ENCODE measurements at regions not wholly inside any gene's neighbourhood (a gene's known extent, or its start where the extent isn't known, plus 50 kb on each side); places are given as distances from the start of the nearest gene placed in this dataset.

- no peaks in the 10 kb centered on the region for H3K27me3 ChIP-seq (ENCODE audit: control insufficient read depth in 1 of 2, insufficient read depth in 2 of 2, low read length in 2 of 2)
- ChIA-PET POLR2A (no interaction called here), CTCF (no interaction called here)
- no peak overlapping the region for H3K27ac Mint-ChIP-seq
- DNase-seq (no peak), ATAC-seq (ENCODE audit: poor library complexity) (no peak)
- H3K4me1 Mint-ChIP-seq (ENCODE audit: low read depth): no peaks in the 10 kb centered on the region
- H3K9me3 Mint-ChIP-seq: peaks cover 4% of the 10 kb centered on the region
- TF ChIP-seq CTCF (IDR thresholded peaks at IDR 0.05): no peak
- no peaks in the 10 kb centered on the region for H3K36me3 ChIP-seq (ENCODE audit: insufficient read depth, low read length)
- H3K4me1 ChIP-seq (ENCODE audit: insufficient read depth, low read length): no peaks in the 10 kb centered on the region
- H3K9me3 ChIP-seq (ENCODE audit: control insufficient read depth in 1 of 2, insufficient read depth in 1 of 2, low read length in 2 of 2): peaks cover 0 to 14% of the 10 kb centered on the region in 2 experiments
- no peaks in the 10 kb centered on the region for H3K27me3 Mint-ChIP-seq
- H3K4me3 ChIP-seq (ENCODE audit: low read length): no peak overlapping the region
- no peak overlapping the region for H3K4me3 Mint-ChIP-seq
- intact Hi-C loops (cut with DNase I, micrococcal nuclease): no loop called here
- no peak overlapping the region for H3K27ac ChIP-seq (ENCODE audit: low read depth in 1 of 2, low read length in 2 of 2)
- no peaks in the 10 kb centered on the region for H3K36me3 Mint-ChIP-seq (ENCODE audit: low read depth)
Observed at GRCh38 chr2:5368263-5368662, 323.9 kb upstream of the SOX11 start.

GRCh38 chr2:5369510-5369909, 322.7 kb upstream of the SOX11 start:
- H3K4me3 Mint-ChIP-seq: no peak overlapping the region
- CTCF ChIA-PET: no interaction called here
- POLR2A ChIA-PET: no interaction called here
- Histone ChIP-seq H3K27me3 (ENCODE audit: control insufficient read depth in 1 of 2, insufficient read depth in 2 of 2, low read length in 2 of 2) (no peaks in the 10 kb centered on the region), H3K27ac (ENCODE audit: low read depth in 1 of 2, low read length in 2 of 2) (no peak overlapping the region), H3K36me3 (ENCODE audit: insufficient read depth, low read length) (no peaks in the 10 kb centered on the region), H3K4me3 (ENCODE audit: low read length) (no peak overlapping the region), H3K9me3 (ENCODE audit: control insufficient read depth in 1 of 2, insufficient read depth in 1 of 2, low read length in 2 of 2) (peaks cover 0 to 11% of the 10 kb centered on the region in 2 experiments), H3K4me1 (ENCODE audit: insufficient read depth, low read length) (no peaks in the 10 kb centered on the region)
- DNase-seq (no peak), ATAC-seq (ENCODE audit: poor library complexity) (no peak)
- TF ChIP-seq CTCF (IDR thresholded peaks at IDR 0.05): no peak
- no peaks in the 10 kb centered on the region for H3K4me1 Mint-ChIP-seq (ENCODE audit: low read depth)
- H3K27ac Mint-ChIP-seq: no peak overlapping the region
- H3K9me3 Mint-ChIP-seq: peaks cover 4% of the 10 kb centered on the region
- no peaks in the 10 kb centered on the region for H3K27me3 Mint-ChIP-seq
- H3K36me3 Mint-ChIP-seq (ENCODE audit: low read depth): no peaks in the 10 kb centered on the region
- intact Hi-C loops (cut with DNase I, micrococcal nuclease): no loop called here

GRCh38 chr2:5370158-5370557, 322.0 kb upstream of the SOX11 start:
- H3K36me3 Mint-ChIP-seq (ENCODE audit: low read depth): no peaks in the 10 kb centered on the region
- no peaks in the 10 kb centered on the region for H3K36me3 ChIP-seq (ENCODE audit: insufficient read depth, low read length)
- peaks cover 0 to 11% of the 10 kb centered on the region in 2 experiments for H3K9me3 ChIP-seq (ENCODE audit: control insufficient read depth in 1 of 2, insufficient read depth in 1 of 2, low read length in 2 of 2)
- ATAC-seq (ENCODE audit: poor library complexity) (no peak), DNase-seq (no peak)
- CTCF ChIA-PET: no interaction called here
- H3K4me3 Mint-ChIP-seq: no peak overlapping the region
- H3K27ac ChIP-seq (ENCODE audit: low read depth in 1 of 2, low read length in 2 of 2): no peak overlapping the region
- POLR2A ChIA-PET: no interaction called here
- H3K4me1 Mint-ChIP-seq (ENCODE audit: low read depth): no peaks in the 10 kb centered on the region
- peaks cover 4% of the 10 kb centered on the region for H3K9me3 Mint-ChIP-seq
- intact Hi-C loops (cut with DNase I, micrococcal nuclease): no loop called here
- no peaks in the 10 kb centered on the region for H3K4me1 ChIP-seq (ENCODE audit: insufficient read depth, low read length)
- no peaks in the 10 kb centered on the region for H3K27me3 ChIP-seq (ENCODE audit: control insufficient read depth in 1 of 2, insufficient read depth in 2 of 2, low read length in 2 of 2)
- no peak overlapping the region for H3K27ac Mint-ChIP-seq
- no peak overlapping the region for H3K4me3 ChIP-seq (ENCODE audit: low read length)
- TF ChIP-seq CTCF (IDR thresholded peaks at IDR 0.05): no peak
- peaks cover 4% of the 10 kb centered on the region for H3K27me3 Mint-ChIP-seq

Measured in CD4-positive, alpha-beta T cell (primary cell).